K562 (cell line): ENCODE measurements at regions not wholly inside any gene's neighbourhood (a gene's known extent, or its start where the extent isn't known, plus 50 kb on each side); places are given as distances from the start of the nearest gene placed in this dataset.

ENCODE experiments used
- NCOA2 ChIP-seq, 2 experiments: fragments of 450-650 bp; IDR thresholded peaks; 2 replicates each; pipeline ENCODE4 v1.6.1; 2018; ENCODE audit warnings: mild to moderate bottlenecking in 2 of 2, moderate library complexity in 1 of 2; ENCODE audit not compliant: partially characterized antibody in 2 of 2
- PKNOX1 ChIP-seq: fragments of 450-650 bp; IDR thresholded peaks from 2 replicates; pipeline ENCODE4 v1.6.1; 2016
- POLR2AphosphoS2 ChIP-seq: IDR thresholded peaks from 2 replicates; pipeline ENCODE4 v1.6.1; 2012; ENCODE audit warnings: low read length, improper control_type of control experiment
- PYGO2 ChIP-seq: fragments of 450-650 bp; IDR thresholded peaks from 2 replicates; pipeline ENCODE4 v1.6.1; 2016; ENCODE audit warnings: mild to moderate bottlenecking, missing genetic modification characterization, moderate library complexity, missing compliant biosample characterization
- SREBF2 ChIP-seq: sonication (generic); formaldehyde crosslinking; IDR thresholded peaks from 2 replicates; pipeline ENCODE4 v1.4.0; 2020; ENCODE audit warnings: mild to moderate bottlenecking, missing genetic modification reagents
- ZBTB17 ChIP-seq: fragments of 450-650 bp; formaldehyde crosslinking; IDR thresholded peaks from 2 replicates; pipeline ENCODE4 v1.4.0; 2020; ENCODE audit warnings: mild to moderate bottlenecking
- ZNF561 ChIP-seq: fragments of 450-650 bp; formaldehyde crosslinking; conservative IDR thresholded peaks from 2 replicates; pipeline ENCODE4 v1.4.0; 2020; ENCODE audit warnings: mild to moderate bottlenecking, moderate library complexity
- ZNF699 ChIP-seq: fragments of 250-450 bp; sonication (Bioruptor Pico); IDR thresholded peaks from 2 replicates; pipeline ENCODE4 v1.8.0; 2021; ENCODE audit warnings: mild to moderate bottlenecking, moderate library complexity; ENCODE audit not compliant: insufficient replicate concordance

- no peak for TF ChIP-seq SREBF2 (CRISPR knock-in tag)
- no peak for TF ChIP-seq PKNOX1
- TF ChIP-seq POLR2AphosphoS2: no peak
- TF ChIP-seq ZBTB17 (CRISPR knock-in tag): no peak
- no peak for TF ChIP-seq PYGO2 (tag)
- no peak for TF ChIP-seq NCOA2 (IDR thresholded peaks at IDR 0.05; ENCODE audit: partially characterized antibody in 2 of 2)
- TF ChIP-seq ZNF699 (CRISPR knock-in tag): no peak
- no peak for TF ChIP-seq ZNF561 (CRISPR knock-in tag)
Observed at GRCh38 chr2:43071599-43072550, 154.5 kb downstream of the ZFP36L2 start (continued).
